ENCODE measurements at regions not wholly inside any gene's neighbourhood (a gene's known extent, or its start where the extent isn't known, plus 50 kb on each side); places are given as distances from the start of the nearest gene placed in this dataset.
A peak's percentile ranks its signal among the peaks of the same experiment; 100 is the strongest.
"Not testable (repeated sequence)": the region's sequence is repeated elsewhere in the genome, so short reads cannot be mapped to it uniquely, and the experiment has no call there.

DNA sequence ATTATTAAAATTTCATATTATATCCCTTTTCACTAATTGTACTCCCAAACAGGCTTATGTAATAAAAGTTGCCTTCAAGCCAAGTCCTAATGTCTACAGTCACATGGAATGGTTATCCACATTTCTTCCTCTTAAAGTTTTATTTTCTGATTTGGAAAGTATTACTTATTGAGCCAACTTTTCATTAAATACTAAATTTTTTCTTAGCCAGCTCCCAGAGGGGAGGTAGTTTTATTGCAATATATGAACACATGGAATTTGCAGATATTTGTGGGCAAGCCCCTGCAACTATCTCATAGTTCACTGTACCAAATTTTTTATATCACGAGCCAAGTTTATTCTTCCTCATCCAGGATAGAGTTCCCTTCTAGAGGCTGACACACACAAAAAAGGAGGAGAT is 332.8 kb upstream of the PTGER4 start:
- no peak for DNase-seq

DNA sequence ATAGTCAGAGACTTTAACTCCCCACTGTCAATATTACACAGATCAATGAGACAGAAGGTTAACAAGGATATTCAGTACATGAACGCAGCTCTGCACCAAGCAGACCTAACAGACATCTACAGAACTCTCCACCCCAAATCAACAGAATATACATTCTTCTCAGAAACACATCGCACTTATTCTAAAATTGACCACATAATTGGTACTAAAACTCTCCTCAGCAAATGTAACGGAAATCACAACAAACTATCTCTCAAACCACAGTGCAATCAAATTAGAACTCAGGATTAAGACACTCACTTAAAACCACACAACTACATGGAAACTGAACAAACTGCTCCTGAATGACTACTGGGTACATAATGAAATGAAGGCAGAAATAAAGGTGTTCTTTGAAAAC is 341.3 kb upstream of the PTGER4 start:
- DNase-seq: not testable (repeated sequence)

DNA sequence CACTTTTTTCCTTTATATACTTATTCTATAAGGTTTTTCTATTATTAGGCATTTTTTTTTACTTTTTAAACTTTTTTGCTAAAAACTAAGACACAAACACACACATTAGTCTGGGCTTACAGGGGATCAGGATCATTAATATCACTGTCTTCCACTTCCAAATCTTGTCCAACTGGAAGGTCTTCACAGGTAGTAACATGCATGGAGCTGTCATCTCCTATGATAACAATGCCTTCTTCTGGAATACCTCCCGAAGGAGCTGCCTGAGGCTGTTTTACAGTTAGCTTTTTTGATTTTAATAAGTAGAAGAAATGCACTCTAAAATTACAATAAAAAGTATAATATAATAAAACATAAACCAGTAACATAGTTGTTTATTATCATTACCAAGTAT is 345.5 kb upstream of the PTGER4 start:
- no peak for DNase-seq

DNA sequence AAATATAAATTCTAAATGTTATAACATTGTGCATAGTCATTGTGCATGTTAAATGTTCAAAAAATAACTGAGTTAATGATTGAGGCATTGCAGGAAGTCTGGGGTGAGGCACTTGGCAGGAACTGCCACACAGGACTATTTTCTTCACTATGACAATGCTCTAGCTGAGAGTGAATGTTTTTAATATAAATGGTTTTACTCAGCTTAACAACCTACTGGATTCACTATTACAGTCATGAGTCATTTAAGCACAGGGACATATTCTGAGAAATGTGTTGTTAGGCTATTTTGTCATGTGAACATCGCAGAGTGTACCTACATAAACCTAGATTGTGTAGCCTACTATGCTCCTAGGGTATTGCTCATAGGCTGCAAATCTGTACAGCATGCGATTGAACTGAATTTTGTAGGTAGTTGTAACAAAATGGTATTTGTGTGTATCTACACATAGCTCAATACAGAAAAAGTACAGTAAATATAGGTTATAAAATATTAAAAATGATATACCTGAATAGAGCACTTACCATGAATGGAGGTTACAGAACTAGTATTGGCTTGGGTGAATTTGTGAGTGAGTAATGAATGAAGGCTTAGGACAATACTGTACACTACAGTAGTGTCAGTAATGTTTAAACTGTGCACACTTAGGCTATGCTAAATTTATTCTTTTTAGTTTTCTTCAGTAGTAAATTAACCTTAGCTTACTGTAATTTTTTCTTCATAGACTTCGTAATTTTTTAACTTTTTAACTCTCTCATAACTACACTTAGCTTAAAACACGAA is 346.1 kb upstream of the PTGER4 start:
- DNase-seq: no peak

DNA sequence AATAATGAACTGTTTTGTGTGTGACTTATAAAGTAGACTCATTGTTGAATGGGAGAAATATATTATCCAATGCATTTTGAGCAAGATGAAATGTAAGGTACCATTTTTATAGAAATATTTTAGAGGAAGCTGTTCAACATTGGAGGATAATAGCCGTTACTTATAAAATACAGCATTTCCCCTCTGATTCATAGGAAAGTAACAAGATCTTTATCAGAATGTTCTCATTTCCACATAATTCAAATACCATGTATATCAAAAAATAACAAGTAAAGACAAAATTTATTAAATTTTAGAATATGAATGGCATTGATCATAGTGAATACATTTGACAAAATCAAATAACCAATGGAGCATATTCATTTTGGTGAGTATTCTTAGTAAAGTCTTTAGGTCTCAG is 346.7 kb upstream of the PTGER4 start:
- DNase-seq: no peak

DNA sequence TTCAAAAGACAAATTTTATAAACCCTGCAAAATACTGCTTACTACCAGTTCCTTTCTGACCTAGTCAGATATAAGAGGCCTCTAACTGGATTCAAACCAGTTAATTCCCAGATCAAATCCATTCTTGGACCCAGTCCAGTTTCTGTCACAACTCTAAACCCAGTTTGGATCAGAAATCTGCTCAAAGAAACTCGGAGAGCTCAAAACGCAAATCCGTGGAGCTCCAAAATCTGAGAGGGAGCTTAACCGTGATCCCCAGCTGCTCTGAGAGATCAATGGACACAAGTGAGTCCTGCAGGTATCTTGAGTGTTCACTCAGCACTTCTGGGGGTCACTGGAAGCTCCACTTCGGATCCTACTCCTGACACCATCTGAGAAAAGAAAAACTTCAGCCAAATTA is 348.1 kb upstream of the PTGER4 start:
- DNase-seq: no peak

DNA sequence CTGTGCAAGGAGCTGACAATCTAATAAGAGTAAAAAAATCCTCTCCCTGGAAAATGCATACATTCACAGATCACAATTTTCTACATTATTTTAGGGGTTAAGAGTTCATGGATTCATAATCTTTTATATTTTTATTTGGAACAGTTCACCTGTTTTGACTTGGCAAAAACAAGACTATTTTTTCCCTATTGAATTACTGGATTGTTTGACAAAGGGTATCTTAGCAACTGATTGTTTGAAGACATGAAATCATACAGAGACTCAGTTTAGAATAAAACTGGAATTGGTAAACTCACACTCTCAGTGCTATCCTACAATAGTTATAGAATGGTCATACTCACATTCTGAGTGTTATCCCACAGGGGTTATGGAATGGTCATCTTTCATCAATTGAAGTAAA is 358.2 kb upstream of the PTGER4 start:
- DNase-seq: no peak

DNA sequence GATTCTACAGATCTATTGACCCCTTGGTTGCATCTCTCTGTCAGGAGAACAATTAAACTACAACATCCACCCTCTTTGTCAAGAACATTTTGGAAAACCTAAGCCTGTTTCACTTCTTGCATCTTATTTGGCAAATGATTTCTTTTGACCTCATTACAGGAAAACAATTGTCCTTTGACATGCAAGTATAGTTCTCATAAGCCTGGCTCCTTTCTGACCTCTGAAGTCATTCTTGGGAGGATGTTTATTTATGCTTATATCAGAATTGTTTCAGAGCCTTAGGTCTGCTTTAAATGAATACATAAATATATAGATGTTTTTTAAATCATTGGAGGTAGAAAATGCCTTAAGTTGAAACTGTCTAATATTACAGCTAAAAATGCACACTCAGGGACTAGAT is 361.3 kb upstream of the PTGER4 start:
- no peak for DNase-seq

DNA sequence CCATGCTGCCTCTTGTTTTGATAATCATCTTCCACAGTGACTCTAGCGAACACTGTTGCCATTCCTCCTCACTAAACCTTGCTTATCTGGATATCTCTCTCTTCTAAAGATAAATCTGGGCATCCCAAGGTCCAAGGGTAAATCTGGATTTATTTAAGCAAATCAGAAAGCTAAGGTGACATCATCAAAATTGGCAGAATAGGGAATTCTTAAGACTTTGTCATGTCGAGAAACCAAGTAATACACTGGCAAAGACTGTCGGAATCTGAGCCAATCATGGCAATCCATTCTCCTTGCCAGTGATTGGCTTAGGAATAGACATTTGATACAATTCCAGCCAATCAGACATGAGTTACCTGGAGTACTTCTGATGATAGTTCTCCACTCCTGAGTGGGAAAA is 362.7 kb upstream of the PTGER4 start:
- no peak for DNase-seq

DNA sequence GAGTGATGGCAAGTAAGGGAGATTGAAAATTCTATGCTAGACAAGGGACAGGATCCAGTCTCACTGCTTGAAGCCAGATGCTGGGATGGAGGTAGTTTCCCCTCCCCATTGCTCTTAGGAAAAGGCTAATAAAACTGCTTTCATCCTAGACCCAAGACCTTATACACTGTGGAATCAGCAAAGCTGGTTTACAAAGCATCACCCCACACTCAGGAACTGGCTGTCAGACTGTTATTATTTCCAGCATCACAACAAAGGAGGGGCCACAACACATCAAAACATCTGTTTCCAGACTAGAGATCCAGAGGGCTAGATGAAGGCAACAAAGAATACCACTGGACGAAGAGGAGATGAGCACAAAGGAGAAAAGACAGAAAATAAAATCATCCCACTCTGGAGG is 364.6 kb upstream of the PTGER4 start:
- DNase-seq: no peak

DNA sequence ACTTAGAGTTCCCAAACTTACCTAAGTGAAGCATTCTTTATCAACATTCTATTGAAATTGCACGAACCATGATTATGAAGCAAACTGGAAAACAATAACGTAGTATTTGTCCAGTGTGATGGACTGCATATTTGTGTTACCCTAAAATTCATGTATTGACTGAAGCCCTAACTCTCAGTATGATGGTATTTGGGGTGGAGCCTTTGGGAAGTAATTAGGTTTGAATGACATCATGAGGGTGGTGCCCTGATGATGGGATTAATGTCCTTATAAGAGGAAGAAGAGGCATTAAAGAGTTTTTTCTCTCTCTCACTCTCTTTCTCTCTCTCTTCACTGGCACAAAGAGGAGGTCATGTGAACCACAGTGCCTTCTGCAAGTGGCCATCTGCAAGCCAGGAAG is 365.4 kb upstream of the PTGER4 start:
- DNase-seq: no peak

DNA sequence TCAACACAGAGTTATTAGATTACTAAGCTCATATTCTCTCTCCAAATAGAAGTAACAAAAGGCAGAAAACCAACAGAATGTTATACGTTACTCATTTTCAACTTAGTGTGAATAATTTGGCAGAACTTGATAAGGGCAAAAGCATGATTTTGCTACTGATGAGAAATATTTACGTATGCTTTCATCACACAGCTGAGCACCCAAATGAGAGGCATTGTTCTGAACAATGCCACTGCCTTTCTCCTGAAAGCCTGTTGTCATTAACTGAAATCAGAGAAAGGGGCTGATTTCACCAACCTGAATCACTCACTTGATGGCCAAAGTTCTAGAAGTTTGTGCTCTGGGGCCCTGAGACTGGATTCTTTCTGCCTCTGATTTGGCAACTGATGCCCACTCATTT is 367.5 kb upstream of the PTGER4 start:
- no peak for DNase-seq

DNA sequence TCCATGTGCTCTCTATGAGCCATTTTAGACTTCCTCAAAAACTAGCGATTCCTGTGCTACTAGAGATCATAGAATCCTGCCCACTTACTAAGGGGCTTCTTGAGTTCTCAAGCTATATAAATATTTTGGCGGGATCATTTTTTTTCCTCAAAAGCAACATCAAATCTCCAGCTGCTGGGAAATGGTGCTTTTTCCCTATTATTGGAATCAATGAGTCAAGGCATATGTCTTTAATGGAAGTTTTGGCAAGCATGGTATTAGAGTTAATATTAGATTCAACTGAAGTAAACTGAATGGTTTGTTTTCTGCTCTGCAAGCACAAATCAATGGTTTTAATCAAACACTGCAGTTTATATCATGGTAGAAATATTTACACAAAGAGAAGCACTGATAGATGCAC is 369.9 kb upstream of the PTGER4 start:
- DNase-seq: no peak

DNA sequence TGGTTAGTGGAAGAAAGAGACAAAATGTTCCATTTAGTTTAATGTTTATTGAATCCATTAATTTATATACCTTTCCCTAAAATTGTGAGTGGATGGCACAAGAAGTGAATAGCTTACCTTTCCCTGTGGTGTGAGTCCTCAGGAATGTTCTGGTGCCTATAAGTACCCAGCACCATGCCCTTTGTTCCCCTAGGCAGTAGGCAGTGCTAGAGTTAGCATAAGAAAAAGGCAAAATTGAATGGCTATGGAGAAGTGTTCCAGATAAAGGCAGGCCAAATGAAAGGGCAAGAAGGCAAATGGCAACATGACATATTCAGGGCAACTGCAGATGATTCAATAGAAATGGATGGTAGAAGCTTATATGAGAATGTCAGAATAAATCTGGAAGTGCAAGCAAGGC is 370.8 kb upstream of the PTGER4 start:
- DNase-seq: no peak

DNA sequence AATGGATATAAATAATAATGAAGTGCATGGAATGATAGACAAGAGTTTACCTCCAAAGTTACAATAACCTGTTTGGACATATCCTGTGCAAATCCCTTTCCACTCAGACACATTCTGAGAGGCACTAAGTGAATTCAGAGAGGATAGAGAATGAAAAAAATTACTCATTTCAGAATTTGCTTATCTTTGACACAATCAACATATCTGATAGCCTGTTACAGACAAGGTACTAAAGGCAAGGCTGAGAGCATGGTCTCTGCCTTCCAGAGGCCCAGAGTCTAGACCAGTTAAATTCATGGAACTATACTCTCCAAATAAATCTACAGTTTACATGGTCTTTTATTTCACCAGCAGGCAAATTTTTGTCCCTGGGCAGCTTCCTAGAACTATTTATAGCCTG is 371.8 kb upstream of the PTGER4 start:
- DNase-seq: no peak

DNA sequence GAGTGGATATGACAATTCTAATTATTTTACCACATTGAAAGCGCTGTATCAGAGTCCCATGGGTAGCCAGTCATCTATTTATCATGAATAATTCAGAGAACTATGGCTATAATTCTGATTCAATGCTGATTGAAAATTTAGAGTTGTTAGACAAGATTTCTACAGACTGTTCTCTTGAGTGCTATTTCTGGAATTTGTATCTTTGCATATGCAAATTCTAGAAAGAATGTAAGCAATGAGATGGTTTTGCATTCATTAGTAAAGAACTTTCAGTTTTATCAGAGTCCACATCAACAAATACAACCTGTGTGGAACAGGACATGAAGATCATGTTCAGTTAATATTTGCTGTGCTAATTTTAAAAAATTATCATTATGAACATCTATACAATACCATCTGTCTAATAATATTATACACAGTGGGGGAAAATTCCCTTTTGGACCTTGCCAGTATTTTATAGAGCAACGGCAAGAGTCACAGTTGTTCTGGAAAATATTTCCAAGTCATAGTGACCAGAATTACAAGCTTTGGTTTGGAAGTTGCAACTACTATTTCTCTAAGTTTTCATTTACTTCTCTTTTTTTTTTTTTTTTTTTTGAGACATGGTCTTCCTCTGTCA is 372.7 kb upstream of the PTGER4 start:
- DNase-seq: no peak

DNA sequence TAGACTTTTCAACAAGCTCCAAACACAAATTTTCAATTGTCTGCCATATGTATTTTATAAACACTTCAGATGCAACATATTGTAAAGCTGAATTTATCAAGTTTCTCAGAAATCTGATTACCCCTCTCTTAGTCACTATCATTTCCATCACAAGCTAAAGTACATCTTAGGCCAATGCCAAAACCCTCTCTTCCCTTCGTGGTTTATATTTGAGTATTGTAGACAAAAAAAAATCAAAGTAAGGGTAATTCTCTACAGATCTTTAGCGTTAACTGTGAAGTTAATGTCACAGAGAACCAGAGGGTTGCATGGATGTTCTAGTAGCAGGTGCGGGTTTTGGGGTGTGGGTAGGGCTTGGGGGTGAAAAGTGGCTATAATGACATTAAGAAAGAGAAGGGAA is 387.7 kb upstream of the PTGER4 start:
- DNase-seq: no peak

DNA sequence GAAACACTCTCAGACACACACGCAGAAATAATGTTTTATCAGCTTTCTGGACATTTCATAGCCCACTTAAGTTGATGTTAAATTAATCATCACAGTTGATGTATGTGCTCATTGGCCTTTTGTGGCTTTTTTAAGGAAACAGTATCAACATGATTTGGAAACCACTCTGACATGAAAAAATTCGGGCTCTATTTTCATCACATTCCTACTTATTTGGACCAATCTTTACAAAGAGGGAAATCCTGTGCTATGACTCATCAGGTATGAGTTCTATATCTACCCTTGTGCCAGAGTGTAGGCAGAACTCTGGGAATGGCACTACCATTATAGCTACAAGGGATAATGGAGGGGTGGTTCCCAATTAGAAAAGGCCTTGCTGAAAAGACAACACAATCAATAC is 388.4 kb upstream of the PTGER4 start:
- no peak for DNase-seq

DNA sequence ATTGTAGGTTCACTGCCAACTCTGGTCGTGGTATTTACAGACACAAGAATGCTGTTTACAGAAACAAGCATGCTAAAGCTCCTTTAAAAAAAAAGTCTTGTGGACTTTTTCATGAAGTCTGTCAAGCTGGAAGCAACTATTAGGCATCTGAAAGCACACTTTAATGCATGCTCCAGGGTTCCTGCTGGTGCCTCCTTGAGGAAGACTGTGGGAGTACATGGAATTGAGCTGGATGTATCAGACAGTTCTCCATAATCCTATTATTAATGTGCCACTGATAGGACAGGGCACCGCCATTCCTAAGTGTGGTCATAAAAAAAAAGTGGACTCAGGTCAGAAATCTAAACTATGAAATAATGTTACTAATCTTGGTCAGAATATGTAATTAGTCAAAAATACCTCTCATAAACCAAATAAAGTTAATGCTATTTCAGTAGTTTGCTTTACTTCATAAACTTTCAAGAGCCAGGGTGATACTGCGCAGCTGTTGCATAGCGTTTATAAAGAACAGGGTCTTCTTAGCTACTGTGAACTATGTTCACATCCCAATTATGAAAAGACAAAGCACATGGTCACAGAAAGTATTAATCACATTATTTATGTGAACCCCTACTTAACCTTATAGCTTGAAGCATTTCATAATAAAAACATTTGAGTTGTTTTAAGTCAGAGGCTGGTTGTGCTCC is 390.8 kb upstream of the PTGER4 start:
- DNase-seq: no peak

DNA sequence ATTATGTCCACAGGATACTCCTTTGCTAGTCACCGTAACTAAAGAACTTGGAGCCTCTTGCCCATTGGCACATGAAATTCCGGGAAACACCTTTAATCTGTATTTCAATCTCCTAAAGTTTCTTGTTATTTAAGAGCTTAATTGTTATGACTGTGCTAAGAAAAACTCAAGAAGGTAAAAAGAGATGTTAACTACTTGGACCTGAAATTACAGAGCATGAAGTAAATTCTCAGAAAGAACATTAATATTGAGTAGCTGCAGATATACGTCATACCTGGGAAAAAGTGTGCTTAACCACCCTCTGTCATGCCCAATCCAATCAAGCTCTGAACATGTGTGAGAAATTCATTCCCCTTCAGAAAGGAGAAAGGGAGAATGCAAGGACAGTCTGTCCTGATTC is 394.9 kb upstream of the PTGER4 start:
- DNase-seq: no peak

DNA sequence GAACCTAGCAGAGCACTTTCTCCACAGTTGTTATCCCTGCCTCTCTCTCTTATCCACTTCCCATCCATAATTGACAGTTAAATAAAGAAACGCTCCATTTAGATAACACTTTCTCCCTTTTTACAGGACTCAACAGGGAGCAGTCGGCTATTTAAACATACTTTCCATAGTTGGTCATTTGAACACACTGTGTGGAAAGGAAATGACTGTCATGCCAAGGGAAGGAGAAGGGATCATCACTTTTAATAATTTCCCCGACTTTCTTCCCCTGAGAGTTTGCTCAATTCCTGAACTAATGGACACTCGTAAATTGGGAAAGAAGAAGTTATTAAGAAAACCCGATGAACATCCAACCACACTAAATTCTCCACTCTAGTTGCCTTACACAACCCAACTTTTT is 400.8 kb upstream of the PTGER4 start:
- DNase-seq: no peak

DNA sequence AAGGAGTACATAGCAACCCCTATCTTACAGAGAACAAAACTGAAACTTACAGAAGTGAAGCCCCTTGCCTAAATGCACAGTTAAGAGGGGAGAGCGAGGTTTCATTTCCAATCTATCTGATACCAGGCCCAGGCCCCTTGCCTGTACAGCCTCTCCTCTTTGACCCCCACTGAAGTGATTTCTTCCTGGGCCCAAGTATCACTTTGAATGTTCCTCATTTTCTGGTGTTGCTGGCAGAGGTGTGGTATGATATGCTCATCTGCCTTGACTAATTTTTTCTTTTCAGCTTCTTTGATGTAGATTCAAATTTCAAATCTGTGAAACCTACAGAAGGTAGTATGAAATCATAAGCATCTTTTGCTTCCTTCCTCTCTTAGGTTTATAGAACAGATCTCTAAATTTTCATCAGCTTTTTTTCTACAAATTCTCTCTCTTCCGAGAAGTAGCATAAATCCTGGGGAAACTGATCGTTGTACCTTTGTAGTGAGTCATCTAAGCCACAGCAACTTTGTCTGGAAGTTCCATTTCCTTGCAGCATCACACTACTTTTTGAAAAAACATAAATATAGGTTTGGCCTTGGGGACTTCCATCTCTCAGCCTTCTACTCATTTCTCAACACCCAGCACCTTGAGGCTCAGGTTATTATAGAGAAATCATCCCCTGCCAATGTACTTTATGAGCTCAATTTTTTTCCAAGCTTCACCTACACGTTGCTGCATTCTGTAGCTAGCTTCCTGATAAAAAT is 402.4 kb upstream of the PTGER4 start:
- DNase-seq: peak; percentile 61

DNA sequence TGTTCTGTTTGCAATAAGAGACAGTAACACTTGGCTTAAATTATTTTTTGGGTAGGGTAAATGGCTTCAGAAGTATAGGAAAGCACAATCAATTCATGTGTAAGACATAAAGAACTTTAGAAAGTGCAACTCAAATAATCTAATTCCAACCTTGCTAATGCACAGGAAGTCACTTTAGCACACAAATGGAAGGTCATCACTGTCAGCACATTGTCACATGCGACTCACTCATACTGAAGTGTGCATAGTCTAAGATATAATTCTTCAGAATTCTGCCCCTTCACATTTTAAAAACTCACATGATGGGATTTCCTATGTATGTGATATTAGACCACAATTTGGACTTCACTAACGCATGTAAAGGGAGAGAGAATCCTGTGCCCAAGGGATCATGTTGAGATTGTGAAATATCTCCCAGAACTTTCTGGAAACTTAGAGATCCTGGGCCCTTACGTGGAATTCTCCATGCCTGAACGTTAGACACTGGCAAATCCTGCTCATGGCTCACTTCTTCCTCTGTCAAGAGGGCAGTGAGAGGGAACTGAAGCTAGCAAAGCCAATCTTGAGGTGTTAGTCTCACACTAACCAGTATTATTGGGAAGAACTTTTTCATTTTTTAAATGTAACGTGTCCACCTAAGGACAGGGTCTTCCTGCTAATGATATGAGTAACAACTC is 403.2 kb upstream of the PTGER4 start:
- DNase-seq: no peak
